Activated CD8-positive, alpha-beta T cell treated with anti-CD3 and anti-CD28 coated beads for 36 hours (primary cell): ENCODE measurements at regions not wholly inside any gene's neighbourhood (a gene's known extent, or its start where the extent isn't known, plus 50 kb on each side); places are given as distances from the start of the nearest gene placed in this dataset.
"Not testable (repeated sequence)": the region's sequence is repeated elsewhere in the genome, so short reads cannot be mapped to it uniquely, and the experiment has no call there.

ENCODE experiments used
- ATAC-seq: fragments of 200-7000 bp; cut with Tn5 transposase; one replicate; pipeline ENCODE4 v1.10.0; 2021; ENCODE audit warnings: mild to moderate bottlenecking, moderate library complexity
- CTCF ChIA-PET: fragments of 350-600 bp; sonication (Branson Sonifier 250); formaldehyde crosslinking; loops from one replicate; lab custom pipeline; 2021; ENCODE audit warnings: antibody characterized with exemption; lab: Charles Lee
- POLR2A ChIA-PET: fragments of 350-600 bp; sonication (Branson Sonifier 250); formaldehyde crosslinking; loops from one replicate; lab custom pipeline; 2021; ENCODE audit warnings: antibody characterized with exemption; lab: Charles Lee
- DNase-seq: peaks from one replicate; pipeline ENCODE4 v3.0.0-alpha.2; 2020
- H3K27ac Mint-ChIP-seq: one replicate; pipeline ENCODE4 v1.8.0; 2021; ENCODE audit warnings: mild to moderate bottlenecking, mixed read lengths
- H3K27me3 Mint-ChIP-seq: one replicate; pipeline ENCODE4 v1.8.0; 2021; ENCODE audit warnings: mixed read lengths
- H3K36me3 Mint-ChIP-seq: one replicate; pipeline ENCODE4 v1.8.0; 2021; ENCODE audit warnings: low read depth, mixed read lengths
- H3K4me1 Mint-ChIP-seq: one replicate; pipeline ENCODE4 v1.8.0; 2021; ENCODE audit warnings: low read depth, mixed read lengths
- H3K4me3 Mint-ChIP-seq: one replicate; pipeline ENCODE4 v1.8.0; 2021; ENCODE audit warnings: mild to moderate bottlenecking, moderate library complexity, mixed read lengths
- H3K9me3 Mint-ChIP-seq: one replicate; pipeline ENCODE4 v1.8.0; 2021; ENCODE audit warnings: mixed read lengths
- intact Hi-C: fragments of 100-400 bp; cut with micrococcal nuclease; formaldehyde crosslinking; loops from one replicate; pipeline ENCODE4 v1.10.0; 2022
- TF ChIP-seq, protein P1 (sequence below): fragments of 200-600 bp; IDR thresholded peaks from one replicate; pipeline ENCODE4 v1.8.0; 2022; ENCODE audit warnings: antibody characterized with exemption, mild to moderate bottlenecking

DNA sequence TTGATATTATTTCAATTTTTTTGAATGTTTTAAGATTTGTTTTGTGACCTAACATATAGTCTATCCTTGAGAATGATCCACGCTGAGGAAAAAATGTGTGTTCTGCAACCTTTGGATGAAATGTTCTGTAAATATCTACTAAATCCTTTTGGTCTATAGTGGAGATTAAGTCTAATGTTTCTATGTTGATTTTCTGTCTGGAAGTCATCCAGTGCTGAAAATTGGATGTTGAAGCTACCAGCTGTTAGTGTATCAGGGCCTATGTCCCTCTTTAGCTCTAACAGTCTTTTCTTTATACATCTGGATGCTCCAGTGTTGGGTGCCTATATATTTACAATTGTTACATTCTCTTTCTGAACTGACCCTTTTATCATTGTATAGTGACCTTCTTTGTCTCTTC, 422.3 kb downstream of the TMEM232 start:
- ATAC-seq: no peak
- ChIA-PET CTCF (no interaction called here), POLR2A (no interaction called here)
- TF ChIP-seq, protein P1, sequence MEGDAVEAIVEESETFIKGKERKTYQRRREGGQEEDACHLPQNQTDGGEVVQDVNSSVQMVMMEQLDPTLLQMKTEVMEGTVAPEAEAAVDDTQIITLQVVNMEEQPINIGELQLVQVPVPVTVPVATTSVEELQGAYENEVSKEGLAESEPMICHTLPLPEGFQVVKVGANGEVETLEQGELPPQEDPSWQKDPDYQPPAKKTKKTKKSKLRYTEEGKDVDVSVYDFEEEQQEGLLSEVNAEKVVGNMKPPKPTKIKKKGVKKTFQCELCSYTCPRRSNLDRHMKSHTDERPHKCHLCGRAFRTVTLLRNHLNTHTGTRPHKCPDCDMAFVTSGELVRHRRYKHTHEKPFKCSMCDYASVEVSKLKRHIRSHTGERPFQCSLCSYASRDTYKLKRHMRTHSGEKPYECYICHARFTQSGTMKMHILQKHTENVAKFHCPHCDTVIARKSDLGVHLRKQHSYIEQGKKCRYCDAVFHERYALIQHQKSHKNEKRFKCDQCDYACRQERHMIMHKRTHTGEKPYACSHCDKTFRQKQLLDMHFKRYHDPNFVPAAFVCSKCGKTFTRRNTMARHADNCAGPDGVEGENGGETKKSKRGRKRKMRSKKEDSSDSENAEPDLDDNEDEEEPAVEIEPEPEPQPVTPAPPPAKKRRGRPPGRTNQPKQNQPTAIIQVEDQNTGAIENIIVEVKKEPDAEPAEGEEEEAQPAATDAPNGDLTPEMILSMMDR: no peak
- H3K36me3 Mint-ChIP-seq: no peaks in the 10 kb centered on the region
- no peaks in the 10 kb centered on the region for H3K4me1 Mint-ChIP-seq
- intact Hi-C loops: no loop called here
- no peak for DNase-seq
- H3K4me3 Mint-ChIP-seq: no peak overlapping the region
- no peaks in the 10 kb centered on the region for H3K27me3 Mint-ChIP-seq
- no peak overlapping the region for H3K27ac Mint-ChIP-seq
- H3K9me3 Mint-ChIP-seq: peaks cover 14% of the 10 kb centered on the region

DNA sequence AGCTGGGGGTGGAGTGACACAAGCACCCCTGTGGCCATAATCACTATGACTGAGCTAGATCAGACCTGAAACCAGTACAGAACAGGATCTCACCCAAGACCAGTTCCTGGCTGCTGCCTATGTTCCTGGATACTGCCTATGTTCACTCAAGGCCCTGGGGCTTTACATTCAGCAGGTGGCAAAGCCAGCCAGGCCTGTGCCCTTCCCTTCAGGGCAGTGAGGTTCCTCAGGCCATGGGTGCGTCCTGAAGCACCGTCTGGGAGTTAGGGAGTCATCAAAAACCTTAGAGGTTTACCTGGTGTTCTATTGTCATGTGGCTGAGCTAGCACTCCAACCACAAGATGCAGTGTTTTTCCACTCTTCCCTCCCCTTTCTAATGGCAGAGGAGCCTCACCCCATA, 419.8 kb downstream of the TMEM232 start:
- no peak overlapping the region for H3K4me3 Mint-ChIP-seq
- no peak overlapping the region for H3K27ac Mint-ChIP-seq
- DNase-seq (no peak), ATAC-seq (no peak)
- ChIA-PET CTCF (no interaction called here), POLR2A (no interaction called here)
- peaks cover 2% of the 10 kb centered on the region for H3K36me3 Mint-ChIP-seq
- no peaks in the 10 kb centered on the region for H3K27me3 Mint-ChIP-seq
- TF ChIP-seq, protein P1: no peak
- intact Hi-C loops: no loop called here
- peaks cover 19% of the 10 kb centered on the region for H3K9me3 Mint-ChIP-seq
- no peaks in the 10 kb centered on the region for H3K4me1 Mint-ChIP-seq

DNA sequence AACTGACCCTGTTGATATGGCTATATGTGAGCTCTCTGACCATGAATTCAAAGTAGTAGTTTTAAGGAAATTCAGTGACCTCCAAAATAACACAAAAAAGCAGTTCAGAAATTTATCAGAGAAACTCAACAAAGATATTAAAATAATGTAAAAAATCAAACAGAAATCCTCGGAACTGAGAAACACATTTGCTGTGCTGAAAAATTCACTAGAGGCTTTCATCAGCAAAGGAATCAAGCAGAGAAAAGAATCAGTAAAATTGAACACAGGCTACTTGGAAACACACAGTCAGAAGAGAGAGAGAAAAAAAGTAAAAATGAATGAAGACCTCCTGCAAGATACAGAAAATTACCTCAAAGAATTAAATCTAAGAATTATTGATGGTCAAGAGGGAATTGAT, 417.2 kb downstream of the TMEM232 start:
- no peak for ATAC-seq
- Mint-ChIP-seq H3K4me1 (no peaks in the 10 kb centered on the region), H3K4me3 (no peak overlapping the region), H3K27me3 (no peaks in the 10 kb centered on the region), H3K9me3 (peaks cover 10% of the 10 kb centered on the region), H3K27ac (no peak overlapping the region), H3K36me3 (peaks cover 2% of the 10 kb centered on the region)
- no peak for DNase-seq
- CTCF ChIA-PET: no interaction called here
- intact Hi-C loops: no loop called here
- POLR2A ChIA-PET: no interaction called here
- TF ChIP-seq, protein P1: no peak

DNA sequence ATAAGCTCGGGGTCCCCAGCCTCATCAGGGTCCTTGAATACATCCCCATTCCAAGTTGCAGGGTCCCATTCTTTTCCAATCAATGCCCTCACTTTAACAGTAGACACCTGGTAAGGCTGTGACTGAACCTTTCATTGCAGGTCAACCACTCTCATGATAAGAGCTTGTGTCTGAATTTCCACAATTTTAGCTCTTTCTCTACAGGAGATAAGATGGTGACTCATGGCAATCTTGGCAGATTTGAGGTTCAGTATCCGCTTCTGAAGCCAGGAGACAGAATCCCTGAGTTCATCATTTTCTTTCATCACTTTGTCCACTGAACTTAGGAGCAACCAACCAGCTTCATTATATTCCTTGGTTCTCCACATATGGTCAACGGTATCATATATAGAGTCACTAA, 409.9 kb downstream of the TMEM232 start:
- H3K36me3 Mint-ChIP-seq, POLR2A ChIA-PET, CTCF ChIA-PET, H3K9me3 Mint-ChIP-seq, H3K4me1 Mint-ChIP-seq, DNase-seq, H3K27me3 Mint-ChIP-seq, ATAC-seq, intact Hi-C loops, H3K27ac Mint-ChIP-seq, H3K4me3 Mint-ChIP-seq: not testable (repeated sequence)

DNA sequence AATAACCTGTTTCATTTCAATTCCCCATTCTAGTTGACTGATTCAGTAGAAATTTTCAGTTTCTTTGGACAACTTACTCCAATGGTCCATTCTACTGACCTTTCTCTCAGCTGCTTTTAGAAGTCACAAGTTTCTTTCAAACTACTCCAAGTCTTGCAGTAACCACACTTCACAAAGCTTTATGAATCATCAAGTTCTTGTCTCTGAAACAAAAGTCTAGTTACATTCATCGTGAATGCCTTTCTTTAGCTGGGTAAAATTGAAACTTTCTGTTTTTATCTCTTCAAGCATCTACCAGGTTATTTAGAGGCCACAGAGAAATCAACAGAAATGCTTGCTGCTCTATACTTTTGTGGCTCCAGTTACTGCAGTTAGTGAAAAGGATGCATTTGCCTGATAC, 405.4 kb downstream of the TMEM232 start:
- intact Hi-C loops: no loop called here
- Mint-ChIP-seq H3K27me3 (no peaks in the 10 kb centered on the region), H3K36me3 (no peaks in the 10 kb centered on the region), H3K9me3 (no peaks in the 10 kb centered on the region), H3K27ac (no peak overlapping the region), H3K4me3 (no peak overlapping the region), H3K4me1 (no peaks in the 10 kb centered on the region)
- CTCF ChIA-PET: interaction anchor here (1.2 kb wide), 1 partner anchor 12 kb away, joined by 3 read pairs; no protein-coding TSS in a partner anchor
- DNase-seq (no peak), ATAC-seq (no peak)
- TF ChIP-seq, protein P1: no peak
- POLR2A ChIA-PET: no interaction called here

DNA sequence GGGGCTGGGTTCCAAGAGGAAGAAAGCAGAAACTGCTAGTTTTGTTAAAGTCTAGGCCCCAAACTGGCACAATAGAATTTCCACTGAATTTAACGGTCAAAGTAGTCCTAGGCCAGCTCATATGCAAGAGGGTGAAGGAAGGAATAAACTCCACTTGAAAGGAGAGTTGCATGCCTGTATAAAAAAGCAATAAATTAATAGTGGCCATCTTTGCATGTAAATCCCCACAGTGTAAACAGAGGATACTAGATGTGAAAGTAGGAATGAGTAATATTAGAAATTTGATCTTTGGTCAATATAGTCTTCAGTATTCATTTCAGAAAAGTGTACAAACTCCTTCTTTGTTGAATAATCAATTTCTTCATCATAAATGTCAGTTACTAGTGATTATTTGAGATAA, 403.1 kb downstream of the TMEM232 start:
- intact Hi-C loops: no loop called here
- H3K36me3 Mint-ChIP-seq: no peaks in the 10 kb centered on the region
- ATAC-seq (no peak), DNase-seq (no peak)
- no peaks in the 10 kb centered on the region for H3K4me1 Mint-ChIP-seq
- H3K27ac Mint-ChIP-seq: no peak overlapping the region
- TF ChIP-seq, protein P1: no peak
- H3K4me3 Mint-ChIP-seq: no peak overlapping the region
- CTCF ChIA-PET: no interaction called here
- no peaks in the 10 kb centered on the region for H3K9me3 Mint-ChIP-seq
- POLR2A ChIA-PET: no interaction called here
- H3K27me3 Mint-ChIP-seq: no peaks in the 10 kb centered on the region
